ENCODE measurements at regions not wholly inside any gene's neighbourhood (a gene's known extent, or its start where the extent isn't known, plus 50 kb on each side); places are given as distances from the start of the nearest gene placed in this dataset.

GRCh38 chr11:86726118-86726753, 53.8 kb upstream of the ME3 start:
- no peak for DNase-seq

GRCh38 chr11:86724137-86724536, 51.7 kb upstream of the ME3 start:
- no peak for DNase-seq

- no peak for DNase-seq
Observed at GRCh38 chr11:86723281-86723680, 50.9 kb upstream of the ME3 start.

- DNase-seq = no peak
Observed at GRCh38 chr11:86722748-86723147, 50.3 kb upstream of the ME3 start.

Data from activated T-cell treated with anti-CD3 and anti-CD28 coated beads, Interleukin-2, amount 50 U/mL, for 48 hours (primary cell).